Activated CD8-positive, alpha-beta T cell treated with anti-CD3 and anti-CD28 coated beads for 36 hours (primary cell): ENCODE measurements at regions not wholly inside any gene's neighbourhood (a gene's known extent, or its start where the extent isn't known, plus 50 kb on each side); places are given as distances from the start of the nearest gene placed in this dataset.

Source experiments
- ATAC-seq: fragments of 200-7000 bp; cut with Tn5 transposase; one replicate; pipeline ENCODE4 v1.10.0; 2021; ENCODE audit warnings: mild to moderate bottlenecking, moderate library complexity
- CTCF ChIA-PET: fragments of 350-600 bp; sonication (Branson Sonifier 250); formaldehyde crosslinking; loops from one replicate; lab custom pipeline; 2021; ENCODE audit warnings: antibody characterized with exemption; lab: Charles Lee
- POLR2A ChIA-PET: fragments of 350-600 bp; sonication (Branson Sonifier 250); formaldehyde crosslinking; loops from one replicate; lab custom pipeline; 2021; ENCODE audit warnings: antibody characterized with exemption; lab: Charles Lee
- DNase-seq: peaks from one replicate; pipeline ENCODE4 v3.0.0-alpha.2; 2020
- H3K27ac Mint-ChIP-seq: one replicate; pipeline ENCODE4 v1.8.0; 2021; ENCODE audit warnings: mild to moderate bottlenecking, mixed read lengths
- H3K27me3 Mint-ChIP-seq: one replicate; pipeline ENCODE4 v1.8.0; 2021; ENCODE audit warnings: mixed read lengths
- H3K36me3 Mint-ChIP-seq: one replicate; pipeline ENCODE4 v1.8.0; 2021; ENCODE audit warnings: low read depth, mixed read lengths
- H3K4me1 Mint-ChIP-seq: one replicate; pipeline ENCODE4 v1.8.0; 2021; ENCODE audit warnings: low read depth, mixed read lengths
- H3K4me3 Mint-ChIP-seq: one replicate; pipeline ENCODE4 v1.8.0; 2021; ENCODE audit warnings: mild to moderate bottlenecking, moderate library complexity, mixed read lengths
- H3K9me3 Mint-ChIP-seq: one replicate; pipeline ENCODE4 v1.8.0; 2021; ENCODE audit warnings: mixed read lengths
- CTCF ChIP-seq: fragments of 200-600 bp; IDR thresholded peaks from one replicate; pipeline ENCODE4 v1.8.0; 2022; ENCODE audit warnings: antibody characterized with exemption, mild to moderate bottlenecking
- intact Hi-C: fragments of 100-400 bp; cut with micrococcal nuclease; formaldehyde crosslinking; loops from one replicate; pipeline ENCODE4 v1.10.0; 2022

- CTCF ChIA-PET, result no interaction called here
- POLR2A ChIA-PET, result no interaction called here
- ATAC-seq, result no peak
- Mint-ChIP-seq H3K27ac (no peak overlapping the region), H3K4me3 (no peak overlapping the region), H3K36me3 (no peaks in the 10 kb centered on the region), H3K4me1 (no peaks in the 10 kb centered on the region), H3K9me3 (peaks cover 22% of the 10 kb centered on the region), H3K27me3 (no peaks in the 10 kb centered on the region)
- intact Hi-C loops, result no loop called here
- DNase-seq, result no peak
- TF ChIP-seq CTCF, result no peak
Measured at GRCh38 chr16:62831235-62831850, 795.1 kb upstream of the CDH8 start.

GRCh38 chr16:62829607-62830006 is 793.4 kb upstream of the CDH8 start:
- Mint-ChIP-seq H3K36me3 (no peaks in the 10 kb centered on the region), H3K27me3 (no peaks in the 10 kb centered on the region), H3K4me1 (no peaks in the 10 kb centered on the region), H3K9me3 (peaks cover 20% of the 10 kb centered on the region), H3K4me3 (no peak overlapping the region), H3K27ac (no peak overlapping the region)
- DNase-seq (no peak), ATAC-seq (no peak)
- TF ChIP-seq CTCF, result no peak
- POLR2A ChIA-PET, result no interaction called here
- CTCF ChIA-PET, result no interaction called here
- intact Hi-C loops, result no loop called here

- intact Hi-C loops, result no loop called here
- Mint-ChIP-seq H3K27me3 (no peaks in the 10 kb centered on the region), H3K9me3 (peaks cover 21% of the 10 kb centered on the region), H3K36me3 (no peaks in the 10 kb centered on the region), H3K27ac (no peak overlapping the region), H3K4me1 (no peaks in the 10 kb centered on the region), H3K4me3 (no peak overlapping the region)
- no peak for ATAC-seq
- no peak for TF ChIP-seq CTCF
- ChIA-PET POLR2A (no interaction called here), CTCF (no interaction called here)
- no peak for DNase-seq
Measured at GRCh38 chr16:62829084-62829483, 792.8 kb upstream of the CDH8 start.

GRCh38 chr16:62821824-62822223 is 785.6 kb upstream of the CDH8 start:
- ChIA-PET POLR2A (no interaction called here), CTCF (no interaction called here)
- Mint-ChIP-seq H3K27ac (no peak overlapping the region), H3K36me3 (no peaks in the 10 kb centered on the region), H3K4me1 (no peaks in the 10 kb centered on the region), H3K4me3 (no peak overlapping the region), H3K9me3 (peaks cover 29% of the 10 kb centered on the region), H3K27me3 (no peaks in the 10 kb centered on the region)
- intact Hi-C loops, result no loop called here
- TF ChIP-seq CTCF, result no peak
- ATAC-seq (no peak), DNase-seq (no peak)

GRCh38 chr16:62816971-62817519 is 780.8 kb upstream of the CDH8 start:
- intact Hi-C loops, result no loop called here
- H3K27me3 Mint-ChIP-seq, result no peaks in the 10 kb centered on the region
- ChIA-PET CTCF (no interaction called here), POLR2A (no interaction called here)
- H3K36me3 Mint-ChIP-seq, result no peaks in the 10 kb centered on the region
- ATAC-seq, result no peak
- TF ChIP-seq CTCF, result no peak
- H3K9me3 Mint-ChIP-seq, result peaks cover 32% of the 10 kb centered on the region
- no peak overlapping the region for H3K27ac Mint-ChIP-seq
- H3K4me1 Mint-ChIP-seq, result no peaks in the 10 kb centered on the region
- H3K4me3 Mint-ChIP-seq, result no peak overlapping the region
- DNase-seq, result no peak
